H1 (cell line): ENCODE measurements at regions not wholly inside any gene's neighbourhood (a gene's known extent, or its start where the extent isn't known, plus 50 kb on each side); places are given as distances from the start of the nearest gene placed in this dataset.

ENCODE experiments used
- CTCF ChIA-PET: fragments of 300-600 bp; sonication (Branson Sonifier 250); formaldehyde crosslinking; loops from one replicate; lab custom pipeline; 2021; ENCODE audit not compliant: partially characterized antibody; lab: Charles Lee
- POLR2A ChIA-PET: fragments of 300-600 bp; sonication (Branson Sonifier 250); formaldehyde crosslinking; loops from one replicate; lab custom pipeline; 2021; ENCODE audit warnings: inconsistent platforms; ENCODE audit not compliant: partially characterized antibody; lab: Charles Lee
- DNase-seq, 2 experiments: peaks; one replicate each; pipeline versions ENCODE4 v3.0.0 to v3.0.0-alpha.2; 2010 to 2022; ENCODE audit warnings: low spot score in 2 of 2, low read depth in 1 of 2, mixed read lengths in 1 of 2
- FAIRE-seq: peaks from 2 replicates; lab custom pipeline; 2011; peaks lifted over from hg19 to GRCh38; lab: Jason Lieb, UNC
- H2AFZ ChIP-seq: 2 replicates; pipeline ENCODE4 v1.8.1; 2012; ENCODE audit warnings: low read length, inconsistent platforms
- H2AK5ac ChIP-seq: 2 replicates; pipeline ENCODE4 v1.6.1; 2013; ENCODE audit warnings: low read depth, low read length
- H2BK120ac ChIP-seq: replicated peaks from 2 replicates; pipeline ENCODE3; 2013; ENCODE audit warnings: low read depth, low read length, inconsistent platforms
- H2BK12ac ChIP-seq: 2 replicates; pipeline ENCODE4 v1.6.1; 2013; ENCODE audit warnings: low read depth, low read length
- H2BK15ac ChIP-seq: 2 replicates; pipeline ENCODE4 v1.6.1; 2013; ENCODE audit warnings: low read length
- H2BK20ac ChIP-seq: 2 replicates; pipeline ENCODE4 v1.6.1; 2013; ENCODE audit warnings: low read length
- H2BK5ac ChIP-seq: 2 replicates; pipeline ENCODE4 v1.6.1; 2013; ENCODE audit warnings: low read depth, low read length
- H3K14ac ChIP-seq: 2 replicates; pipeline ENCODE4 v1.6.1; 2013; ENCODE audit warnings: inconsistent platforms; ENCODE audit not compliant: insufficient read length
- H3K18ac ChIP-seq: 2 replicates; pipeline ENCODE4 v1.6.1; 2013; ENCODE audit warnings: low read length; ENCODE audit errors: extremely low read depth
- H3K23ac ChIP-seq: 2 replicates; pipeline ENCODE4 v1.6.1; 2013; ENCODE audit warnings: inconsistent platforms; ENCODE audit not compliant: insufficient read length
- H3K23me2 ChIP-seq: 2 replicates; pipeline ENCODE4 v1.6.1; 2013; ENCODE audit warnings: low read depth, low read length
- H3K27ac ChIP-seq: 2 replicates; pipeline ENCODE4 v1.6.1; 2011; ENCODE audit warnings: low read depth, low read length, inconsistent platforms
- H3K27me3 ChIP-seq, 4 experiments: replicated peaks in 1 of 4; 1 replicate in 1 of 4; 2 replicates in 3 of 4; pipeline versions ENCODE4 v1.6.1 to v1.8.1; 2011 to 2013; ENCODE audit warnings: low read length in 3 of 4, mild to moderate bottlenecking in 3 of 4, inconsistent platforms in 2 of 4, mixed read lengths in 2 of 4, moderate library complexity in 1 of 4; ENCODE audit not compliant: control insufficient read depth in 3 of 4, insufficient read depth in 3 of 4; ENCODE audit errors: extremely low read depth in 1 of 4
- H3K36me3 ChIP-seq, 4 experiments: 2 replicates each; pipeline versions ENCODE4 v1.6.1 to v1.8.1; 2011 to 2013; ENCODE audit warnings: mild to moderate bottlenecking in 4 of 4, low read length in 3 of 4, moderate library complexity in 2 of 4, control low read depth in 1 of 4, inconsistent platforms in 1 of 4; ENCODE audit not compliant: insufficient read depth in 4 of 4, control insufficient read depth in 2 of 4
- H3K4ac ChIP-seq: replicated peaks from 2 replicates; pipeline ENCODE3; 2013; ENCODE audit warnings: low read length, low read depth, mixed read lengths, inconsistent platforms; ENCODE audit not compliant: insufficient read length
- H3K4me1 ChIP-seq, 4 experiments: replicated peaks in 1 of 4; 1 replicate in 1 of 4; 2 replicates in 3 of 4; pipeline versions ENCODE4 v1.6.1 to v1.8.1; 2011 to 2013; ENCODE audit warnings: low read length in 3 of 4, inconsistent platforms in 2 of 4, mixed read lengths in 1 of 4; ENCODE audit not compliant: insufficient read depth in 4 of 4, control insufficient read depth in 3 of 4
- H3K4me2 ChIP-seq, 2 experiments: 2 replicates each; pipeline versions ENCODE4 v1.6.1 to v1.8.1; 2011 to 2013; ENCODE audit warnings: low read depth in 2 of 2, low read length in 2 of 2, control low read depth in 1 of 2, inconsistent platforms in 1 of 2, mild to moderate bottlenecking in 1 of 2; ENCODE audit not compliant: insufficient read depth in 1 of 2
- H3K4me3 ChIP-seq, 4 experiments: fragments of 200-600, 300-600 bp in 1 of 4; sonication (generic), shearing (Covaris generic), sonication (Bioruptor Twin) in 1 of 4; 2 replicates each; pipeline versions ENCODE4 v1.5.1 to v1.8.1; 2011 to 2016; ENCODE audit warnings: low read length in 4 of 4, low read depth in 3 of 4, control low read depth in 2 of 4, inconsistent platforms in 2 of 4, mild to moderate bottlenecking in 2 of 4, mixed read lengths in 1 of 4, moderate library complexity in 1 of 4; ENCODE audit not compliant: insufficient read depth in 2 of 4; ENCODE audit errors: extremely low read depth in 1 of 4
- H3K56ac ChIP-seq: replicated peaks from 2 replicates; pipeline ENCODE3; 2013; ENCODE audit warnings: low read depth, mild to moderate bottlenecking, mixed read lengths, low read length, inconsistent platforms; ENCODE audit not compliant: insufficient read length
- H3K79me1 ChIP-seq: 2 replicates; pipeline ENCODE4 v1.6.1; 2013; ENCODE audit warnings: low read depth, low read length, control low read depth
- H3K79me2 ChIP-seq, 2 experiments: 2 replicates each; pipeline versions ENCODE4 v1.6.1 to v1.8.1; 2012 to 2013; ENCODE audit warnings: low read length in 2 of 2, mild to moderate bottlenecking in 2 of 2, inconsistent platforms in 1 of 2; ENCODE audit not compliant: insufficient read depth in 2 of 2, control insufficient read depth in 1 of 2
- H3K9ac ChIP-seq, 4 experiments: replicated peaks in 1 of 4; 1 replicate in 1 of 4; 2 replicates in 3 of 4; pipeline versions ENCODE4 v1.6.1 to v1.8.1; 2011 to 2013; ENCODE audit warnings: low read depth in 3 of 4, low read length in 3 of 4, control low read depth in 2 of 4, mild to moderate bottlenecking in 2 of 4, moderate library complexity in 2 of 4, inconsistent platforms in 1 of 4; ENCODE audit errors: extremely low read depth in 1 of 4
- H3K9me3 ChIP-seq, 2 experiments: 2 replicates each; pipeline versions ENCODE4 v1.6.1 to v1.8.1; 2012 to 2013; ENCODE audit warnings: mild to moderate bottlenecking in 2 of 2, moderate library complexity in 2 of 2, control low read depth in 1 of 2, inconsistent platforms in 1 of 2, low read depth in 1 of 2, low read length in 1 of 2, mixed read lengths in 1 of 2; ENCODE audit not compliant: insufficient read depth in 2 of 2
- H4K20me1 ChIP-seq, 2 experiments: replicated peaks in 1 of 2; 2 replicates each; pipeline versions ENCODE3 to v1.8.1; 2011 to 2013; ENCODE audit warnings: inconsistent platforms in 2 of 2, low read length in 2 of 2, mild to moderate bottlenecking in 1 of 2; ENCODE audit not compliant: insufficient read depth in 2 of 2, control insufficient read depth in 1 of 2
- H4K5ac ChIP-seq: 2 replicates; pipeline ENCODE4 v1.6.1; 2013; ENCODE audit warnings: low read length, low read depth, mixed read lengths, inconsistent platforms; ENCODE audit not compliant: insufficient read length
- H4K8ac ChIP-seq: 2 replicates; pipeline ENCODE4 v1.8.0; 2013; ENCODE audit warnings: mild to moderate bottlenecking, moderate library complexity, low read length, inconsistent platforms; ENCODE audit not compliant: insufficient read depth; ENCODE audit errors: extremely low read depth
- H4K91ac ChIP-seq: replicated peaks from 2 replicates; pipeline ENCODE3; 2013; ENCODE audit warnings: low read length, mixed read lengths, inconsistent platforms; ENCODE audit not compliant: insufficient read length
- ASH2L ChIP-seq: fragments of 200-600, 300-600 bp; sonication (generic); IDR thresholded peaks from one replicate; pipeline ENCODE4 v1.7.1; 2017; ENCODE audit warnings: low read length
- ATF3 ChIP-seq: IDR thresholded peaks from 2 replicates; pipeline ENCODE4 v1.6.1; 2011; ENCODE audit warnings: low read depth, mild to moderate bottlenecking, low read length; ENCODE audit not compliant: insufficient read depth
- BACH1 ChIP-seq: IDR thresholded peaks from 2 replicates; pipeline ENCODE4 v1.6.1; 2012; ENCODE audit warnings: low read length, improper control_type of control experiment
- E2F6 ChIP-seq: IDR thresholded peaks from 2 replicates; pipeline ENCODE4 v1.6.1; 2012; ENCODE audit warnings: inconsistent platforms
- EP300 ChIP-seq, 2 experiments: IDR thresholded peaks; 1 replicate in 1 of 2; 2 replicates in 1 of 2; pipeline ENCODE4 v1.6.1; 2011 to 2012; ENCODE audit warnings: low read depth in 2 of 2, low read length in 2 of 2, mild to moderate bottlenecking in 2 of 2, borderline replicate concordance in 1 of 2, inconsistent platforms in 1 of 2, moderate library complexity in 1 of 2
- FOSL1 ChIP-seq: IDR thresholded peaks from 2 replicates; pipeline ENCODE4 v1.6.1; 2011; ENCODE audit warnings: mild to moderate bottlenecking, low read depth, low read length, moderate library complexity; ENCODE audit not compliant: insufficient read depth
- KDM4A ChIP-seq: IDR thresholded peaks from one replicate; pipeline ENCODE4 v1.7.1; 2012; ENCODE audit warnings: low read depth, mild to moderate bottlenecking, moderate library complexity, low read length, inconsistent platforms; ENCODE audit not compliant: severe bottlenecking
- KDM5A ChIP-seq: fragments of 200-600 bp; IDR thresholded peaks from 2 replicates; pipeline ENCODE4 v1.7.1; 2012; ENCODE audit warnings: mild to moderate bottlenecking, low read length, inconsistent platforms, mixed read lengths
- MAX ChIP-seq: IDR thresholded peaks from 2 replicates; pipeline ENCODE4 v1.6.1; 2012; ENCODE audit warnings: inconsistent platforms
- PHF8 ChIP-seq: fragments of 200-600 bp; sonication (generic); conservative IDR thresholded peaks from 2 replicates; pipeline ENCODE4 v1.7.1; 2012; ENCODE audit warnings: low read depth, mild to moderate bottlenecking, inconsistent platforms, low read length, moderate library complexity
- POLR2AphosphoS5 ChIP-seq: IDR thresholded peaks from 2 replicates; pipeline ENCODE4 v1.6.1; 2011; ENCODE audit warnings: low read depth, low read length
- RAD21 ChIP-seq, 2 experiments: IDR thresholded peaks in 1 of 2; conservative IDR thresholded peaks in 1 of 2; 2 replicates each; pipeline ENCODE4 v1.6.1; 2011; ENCODE audit warnings: low read depth in 2 of 2, low read length in 2 of 2, improper control_type of control experiment in 1 of 2, inconsistent platforms in 1 of 2, mild to moderate bottlenecking in 1 of 2, moderate library complexity in 1 of 2
- RBBP5 ChIP-seq: IDR thresholded peaks from 2 replicates; pipeline ENCODE4 v1.7.1; 2012; ENCODE audit warnings: low read depth, mild to moderate bottlenecking, inconsistent platforms, low read length, moderate library complexity, borderline replicate concordance
- SP4 ChIP-seq: IDR thresholded peaks from 2 replicates; pipeline ENCODE4 v1.6.1; 2012; ENCODE audit warnings: low read length, inconsistent platforms
- TCF12 ChIP-seq: IDR thresholded peaks from 2 replicates; pipeline ENCODE4 v1.6.1; 2011; ENCODE audit warnings: low read depth, mild to moderate bottlenecking, low read length

- no peak overlapping the region for H3K56ac ChIP-seq
- H3K4me1 ChIP-seq, result no peaks in the 10 kb centered on the region
- ChIA-PET POLR2A (no interaction called here), CTCF (no interaction called here)
- no peak overlapping the region for H3K4me3 ChIP-seq
- no peaks in the 10 kb centered on the region for H3K23me2 ChIP-seq
- no peaks in the 10 kb centered on the region for H3K9me3 ChIP-seq
- H4K8ac ChIP-seq, result no peak overlapping the region
- H3K79me2 ChIP-seq, result no peaks in the 10 kb centered on the region
- H2BK15ac ChIP-seq, result no peak overlapping the region
- H3K18ac ChIP-seq, result no peak overlapping the region
- H3K9ac ChIP-seq, result no peak overlapping the region
- H3K4ac ChIP-seq, result no peak overlapping the region
- no peak overlapping the region for H2AK5ac ChIP-seq
- H3K27ac ChIP-seq, result no peak overlapping the region
- no peaks in the 10 kb centered on the region for H3K79me1 ChIP-seq
- H3K4me2 ChIP-seq, result no peak overlapping the region
- H2BK20ac ChIP-seq, result no peak overlapping the region
- no peaks in the 10 kb centered on the region for H4K20me1 ChIP-seq
- H3K27me3 ChIP-seq, result no peaks in the 10 kb centered on the region
- no peak overlapping the region for H4K91ac ChIP-seq
- DNase-seq (no peak), FAIRE-seq (no peak)
- H4K5ac ChIP-seq, result no peak overlapping the region
- H2BK5ac ChIP-seq, result no peak overlapping the region
- H2BK12ac ChIP-seq, result no peak overlapping the region
- H3K23ac ChIP-seq, result no peak overlapping the region
- H2AFZ ChIP-seq, result no peak overlapping the region
- no peak overlapping the region for H3K14ac ChIP-seq
- no peak overlapping the region for H2BK120ac ChIP-seq
- H3K36me3 ChIP-seq, result no peaks in the 10 kb centered on the region
- TF ChIP-seq PHF8, result no peak
- no peak for TF ChIP-seq RBBP5
- TF ChIP-seq POLR2AphosphoS5, result no peak
- TF ChIP-seq TCF12, result no peak
- TF ChIP-seq ASH2L, result no peak
- TF ChIP-seq BACH1, result no peak
- no peak for TF ChIP-seq RAD21 (IDR thresholded peaks at IDR 0.05 in 1 of 2, conservative IDR thresholded peaks at IDR 0.05 in 1 of 2; ENCODE audit: low read depth in 2 of 2, low read length in 2 of 2)
- no peak for TF ChIP-seq EP300 (IDR thresholded peaks at IDR 0.05; ENCODE audit: borderline replicate concordance in 1 of 2, low read depth in 2 of 2, low read length in 2 of 2)
- no peak for TF ChIP-seq MAX
- no peak for TF ChIP-seq E2F6
- TF ChIP-seq KDM5A, result no peak
- no peak for TF ChIP-seq ATF3
- TF ChIP-seq FOSL1, result no peak
- TF ChIP-seq SP4, result no peak
- TF ChIP-seq KDM4A, result no peak
Observed at GRCh38 chrX:14377427-14377826, 151.9 kb upstream of the GLRA2 start.
